ENCODE measurements at regions not wholly inside any gene's neighbourhood (a gene's known extent, or its start where the extent isn't known, plus 50 kb on each side); places are given as distances from the start of the nearest gene placed in this dataset.

DNA sequence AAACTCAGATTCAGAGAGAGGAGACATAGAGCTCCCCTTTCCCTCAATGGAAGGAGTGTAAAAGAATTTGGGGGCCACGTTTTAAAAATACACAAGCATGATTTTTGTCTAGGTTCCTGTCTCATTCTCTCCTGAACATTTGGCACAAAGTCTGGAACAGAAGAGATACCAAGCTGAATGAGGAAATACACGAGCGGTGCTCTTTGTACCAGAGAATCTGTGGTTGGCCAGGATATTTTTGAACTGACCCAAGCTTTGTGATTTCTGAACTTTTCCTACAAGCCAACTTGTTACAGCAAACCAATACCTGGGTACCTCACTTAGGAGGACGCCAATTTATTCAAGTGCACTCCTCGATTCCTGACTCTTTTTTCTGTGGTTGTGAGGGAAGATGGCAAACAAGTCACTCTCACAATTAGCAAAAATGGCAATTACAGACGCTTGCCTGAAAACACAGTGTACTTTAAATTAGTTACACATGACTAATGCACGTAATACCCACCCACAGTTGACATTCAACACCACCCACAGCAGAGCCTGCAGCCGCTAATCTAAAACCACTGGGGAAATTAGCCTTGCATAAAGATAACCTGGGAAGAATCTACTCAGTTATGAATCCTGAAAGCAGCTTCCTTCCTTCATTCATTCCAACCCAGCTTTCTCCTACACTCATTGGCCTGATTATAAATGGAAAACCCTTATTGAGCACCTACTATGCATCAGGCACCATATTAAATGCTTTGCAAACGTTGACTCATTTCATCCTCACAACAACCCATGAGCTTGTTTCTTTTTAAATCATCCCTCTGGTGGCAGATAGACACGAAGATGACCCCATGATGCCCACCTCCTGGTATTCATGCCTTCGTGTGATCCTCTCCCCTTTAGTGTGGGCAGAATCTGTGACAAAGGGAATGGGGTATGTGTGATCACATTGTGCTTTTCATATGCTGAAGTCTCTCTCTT, 293.5 kb downstream of the KBTBD8 start:
- Histone ChIP-seq H3K4me3 (no peak overlapping the region), H3K27me3 (ENCODE audit: low read depth) (no peaks in the 10 kb centered on the region), H3K27ac (replicated peaks) (no peak overlapping the region), H3K36me3 (no peaks in the 10 kb centered on the region), H3K4me1 (no peaks in the 10 kb centered on the region), H3K9me3 (replicated peaks) (no peaks in the 10 kb centered on the region)
- intact Hi-C loops (cut with micrococcal nuclease): no loop called here
- no peak for DNase-seq
- TF ChIP-seq, protein P1, sequence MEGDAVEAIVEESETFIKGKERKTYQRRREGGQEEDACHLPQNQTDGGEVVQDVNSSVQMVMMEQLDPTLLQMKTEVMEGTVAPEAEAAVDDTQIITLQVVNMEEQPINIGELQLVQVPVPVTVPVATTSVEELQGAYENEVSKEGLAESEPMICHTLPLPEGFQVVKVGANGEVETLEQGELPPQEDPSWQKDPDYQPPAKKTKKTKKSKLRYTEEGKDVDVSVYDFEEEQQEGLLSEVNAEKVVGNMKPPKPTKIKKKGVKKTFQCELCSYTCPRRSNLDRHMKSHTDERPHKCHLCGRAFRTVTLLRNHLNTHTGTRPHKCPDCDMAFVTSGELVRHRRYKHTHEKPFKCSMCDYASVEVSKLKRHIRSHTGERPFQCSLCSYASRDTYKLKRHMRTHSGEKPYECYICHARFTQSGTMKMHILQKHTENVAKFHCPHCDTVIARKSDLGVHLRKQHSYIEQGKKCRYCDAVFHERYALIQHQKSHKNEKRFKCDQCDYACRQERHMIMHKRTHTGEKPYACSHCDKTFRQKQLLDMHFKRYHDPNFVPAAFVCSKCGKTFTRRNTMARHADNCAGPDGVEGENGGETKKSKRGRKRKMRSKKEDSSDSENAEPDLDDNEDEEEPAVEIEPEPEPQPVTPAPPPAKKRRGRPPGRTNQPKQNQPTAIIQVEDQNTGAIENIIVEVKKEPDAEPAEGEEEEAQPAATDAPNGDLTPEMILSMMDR (IDR thresholded peaks at IDR 0.05; ENCODE audit: borderline replicate concordance): no peak

GRCh38 chr3:67292356-67293121, 294.4 kb downstream of the KBTBD8 start:
- H3K4me3 ChIP-seq: no peak overlapping the region
- TF ChIP-seq, protein P1 (IDR thresholded peaks at IDR 0.05; ENCODE audit: borderline replicate concordance): no peak
- no peak overlapping the region for H3K27ac ChIP-seq (replicated peaks)
- H3K4me1 ChIP-seq: no peaks in the 10 kb centered on the region
- DNase-seq: no peak
- intact Hi-C loops (cut with micrococcal nuclease): no loop called here
- no peaks in the 10 kb centered on the region for H3K9me3 ChIP-seq (replicated peaks)
- no peaks in the 10 kb centered on the region for H3K27me3 ChIP-seq (ENCODE audit: low read depth)
- H3K36me3 ChIP-seq: no peaks in the 10 kb centered on the region

GRCh38 chr3:67294341-67294740, 296.2 kb downstream of the KBTBD8 start:
- Histone ChIP-seq H3K27me3 (ENCODE audit: low read depth) (no peaks in the 10 kb centered on the region), H3K9me3 (replicated peaks) (no peaks in the 10 kb centered on the region), H3K4me1 (no peaks in the 10 kb centered on the region), H3K36me3 (no peaks in the 10 kb centered on the region), H3K4me3 (no peak overlapping the region), H3K27ac (replicated peaks) (no peak overlapping the region)
- intact Hi-C loops (cut with micrococcal nuclease): no loop called here
- TF ChIP-seq, protein P1 (IDR thresholded peaks at IDR 0.05; ENCODE audit: borderline replicate concordance): no peak
- no peak for DNase-seq

DNA sequence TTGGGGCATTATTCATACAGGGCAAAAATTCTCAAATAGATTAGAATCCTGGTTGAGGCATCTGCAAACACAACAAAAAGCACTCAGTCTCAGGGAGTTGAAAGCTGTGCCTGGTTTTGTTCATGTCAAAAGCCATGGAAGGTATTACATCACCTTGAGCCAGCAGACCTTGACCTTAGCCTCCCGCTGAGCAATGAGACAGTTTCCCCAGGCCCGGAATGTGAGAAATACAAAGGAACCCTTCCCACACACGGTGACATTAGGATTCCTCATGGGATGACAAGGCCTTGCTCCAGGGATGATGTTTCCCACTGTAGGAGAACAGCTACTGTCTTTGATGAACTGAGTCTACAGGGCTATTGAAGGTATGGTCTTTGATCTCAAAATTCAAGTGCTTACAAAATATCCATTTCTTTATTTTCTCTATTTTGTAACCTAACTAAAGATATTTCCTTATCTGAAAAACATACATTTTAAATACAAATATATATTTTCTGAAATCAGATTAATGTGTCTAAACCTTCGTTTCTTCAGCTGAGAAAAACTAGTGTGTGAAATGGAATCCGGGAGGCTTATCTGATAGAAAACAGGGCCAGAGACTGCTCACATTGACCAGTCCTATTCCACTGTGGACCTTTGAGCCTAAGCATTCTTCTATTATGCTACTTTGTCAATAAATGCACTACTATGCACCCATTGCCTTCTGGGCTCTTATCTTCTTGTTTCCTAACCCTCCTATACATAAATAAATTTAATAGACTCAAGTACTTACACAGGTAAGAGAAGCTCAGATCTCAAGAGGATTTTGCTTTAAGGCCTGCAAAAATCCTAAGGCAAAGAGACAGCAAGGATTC, 298.2 kb downstream of the KBTBD8 start:
- Histone ChIP-seq H3K9me3 (replicated peaks) (no peaks in the 10 kb centered on the region), H3K4me3 (no peak overlapping the region), H3K27me3 (ENCODE audit: low read depth) (no peaks in the 10 kb centered on the region), H3K36me3 (no peaks in the 10 kb centered on the region), H3K4me1 (no peaks in the 10 kb centered on the region), H3K27ac (replicated peaks) (no peak overlapping the region)
- TF ChIP-seq, protein P1 (IDR thresholded peaks at IDR 0.05; ENCODE audit: borderline replicate concordance): no peak
- intact Hi-C loops (cut with micrococcal nuclease): no loop called here
- DNase-seq: no peak
